ENCODE measurements at regions not wholly inside any gene's neighbourhood (a gene's known extent, or its start where the extent isn't known, plus 50 kb on each side); places are given as distances from the start of the nearest gene placed in this dataset.

DNA sequence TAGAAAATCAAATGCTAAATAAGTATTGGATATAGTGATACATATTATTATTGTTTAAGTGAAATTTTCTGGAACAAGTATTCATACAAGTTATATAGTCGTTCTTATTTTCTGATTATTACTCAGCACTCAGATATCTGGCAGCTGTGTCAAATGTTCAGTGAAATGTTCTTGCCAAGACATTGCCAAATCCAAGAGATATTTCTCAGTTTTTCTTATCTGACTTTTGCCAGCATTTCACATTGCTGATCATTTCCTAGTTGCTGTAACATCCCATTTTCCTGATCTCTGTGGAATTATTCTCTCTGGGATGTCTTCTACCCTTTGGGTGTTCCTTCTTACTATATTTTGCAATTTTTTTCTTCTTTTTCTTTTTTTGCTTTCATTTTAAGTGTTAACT is 262.3 kb downstream of the KIF2B start:
- ChIA-PET POLR2A (ENCODE audit: low non-redundant PET) (no interaction called here), CTCF (no interaction called here)
- DNase-seq (ENCODE audit: low spot score) = no peak
- TF ChIP-seq, protein P1, sequence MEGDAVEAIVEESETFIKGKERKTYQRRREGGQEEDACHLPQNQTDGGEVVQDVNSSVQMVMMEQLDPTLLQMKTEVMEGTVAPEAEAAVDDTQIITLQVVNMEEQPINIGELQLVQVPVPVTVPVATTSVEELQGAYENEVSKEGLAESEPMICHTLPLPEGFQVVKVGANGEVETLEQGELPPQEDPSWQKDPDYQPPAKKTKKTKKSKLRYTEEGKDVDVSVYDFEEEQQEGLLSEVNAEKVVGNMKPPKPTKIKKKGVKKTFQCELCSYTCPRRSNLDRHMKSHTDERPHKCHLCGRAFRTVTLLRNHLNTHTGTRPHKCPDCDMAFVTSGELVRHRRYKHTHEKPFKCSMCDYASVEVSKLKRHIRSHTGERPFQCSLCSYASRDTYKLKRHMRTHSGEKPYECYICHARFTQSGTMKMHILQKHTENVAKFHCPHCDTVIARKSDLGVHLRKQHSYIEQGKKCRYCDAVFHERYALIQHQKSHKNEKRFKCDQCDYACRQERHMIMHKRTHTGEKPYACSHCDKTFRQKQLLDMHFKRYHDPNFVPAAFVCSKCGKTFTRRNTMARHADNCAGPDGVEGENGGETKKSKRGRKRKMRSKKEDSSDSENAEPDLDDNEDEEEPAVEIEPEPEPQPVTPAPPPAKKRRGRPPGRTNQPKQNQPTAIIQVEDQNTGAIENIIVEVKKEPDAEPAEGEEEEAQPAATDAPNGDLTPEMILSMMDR (conservative IDR thresholded peaks at IDR 0.05; ENCODE audit: low read depth) = no peak
- H3K27ac ChIP-seq = no peak overlapping the region

DNA sequence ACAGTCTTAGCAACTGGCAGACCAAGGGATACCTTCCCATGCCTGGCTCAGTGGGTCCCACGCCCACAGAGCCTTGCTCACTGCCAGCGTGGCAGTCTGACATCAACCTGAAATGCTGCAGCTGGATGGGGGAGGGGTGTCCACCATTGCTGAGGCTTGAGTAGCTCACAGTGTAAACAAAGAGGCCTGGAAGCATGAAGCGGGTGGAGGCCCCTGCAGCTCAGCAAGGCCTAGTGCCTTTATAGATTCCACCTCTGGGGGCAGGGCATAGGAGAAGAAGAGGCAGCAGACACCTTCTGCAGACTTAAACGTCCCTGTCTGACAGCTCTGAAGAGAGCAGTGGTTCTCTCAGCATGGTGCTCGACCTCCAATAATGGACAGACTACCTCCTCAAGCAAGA is 263.2 kb downstream of the KIF2B start:
- TF ChIP-seq, protein P1 (conservative IDR thresholded peaks at IDR 0.05; ENCODE audit: low read depth) = no peak
- ChIA-PET POLR2A (ENCODE audit: low non-redundant PET) (no interaction called here), CTCF (no interaction called here)
- no peak for DNase-seq (ENCODE audit: low spot score)
- H3K27ac ChIP-seq = no peak overlapping the region

DNA sequence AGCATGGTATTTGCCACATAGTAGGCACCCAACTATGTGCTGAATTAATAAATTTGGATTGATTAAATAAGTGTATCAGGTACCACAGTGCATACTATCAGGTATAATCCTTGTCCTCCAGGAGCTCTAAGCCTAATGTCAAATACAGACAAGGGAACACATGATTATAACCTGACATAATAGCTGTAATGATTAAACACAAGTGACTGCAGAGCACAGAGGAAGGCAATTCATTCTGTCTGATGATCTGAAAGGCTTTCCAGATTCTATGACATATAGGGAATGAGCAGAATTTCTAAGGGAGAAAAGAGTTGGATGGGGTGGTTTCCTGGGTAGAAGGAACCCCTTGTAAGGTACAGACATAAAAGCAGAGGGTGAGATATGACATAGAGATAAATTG is 273.5 kb downstream of the KIF2B start:
- DNase-seq (ENCODE audit: low spot score) = no peak
- CTCF ChIA-PET = interaction anchor here (0.5 kb wide), 1 partner anchor 15 kb away, joined by 3 read pairs; no protein-coding TSS in a partner anchor
- POLR2A ChIA-PET (ENCODE audit: low non-redundant PET) = no interaction called here
- TF ChIP-seq, protein P1 (conservative IDR thresholded peaks at IDR 0.05; ENCODE audit: low read depth) = no peak
- H3K27ac ChIP-seq = no peak overlapping the region

DNA sequence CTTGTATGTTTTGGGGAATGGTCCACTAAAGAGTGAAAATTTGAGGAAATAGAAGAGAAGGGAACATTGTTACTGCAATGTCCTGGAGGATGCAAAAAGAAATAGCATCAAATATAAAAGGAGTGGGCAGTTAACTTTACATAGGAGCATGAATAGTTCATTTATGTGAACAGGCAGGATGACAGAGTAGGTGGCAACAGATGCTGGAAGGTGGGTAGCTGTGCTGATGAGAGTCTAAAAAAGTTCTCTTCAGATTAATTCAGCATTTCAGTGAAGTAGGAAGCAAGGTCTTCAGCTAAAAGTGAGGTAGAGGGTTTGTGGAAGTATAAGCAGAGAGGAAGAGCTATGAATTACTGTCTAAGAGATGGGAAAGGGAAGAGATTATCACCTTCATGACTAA is 276.5 kb downstream of the KIF2B start:
- ChIA-PET POLR2A (ENCODE audit: low non-redundant PET) (no interaction called here), CTCF (no interaction called here)
- no peak for DNase-seq (ENCODE audit: low spot score)
- TF ChIP-seq, protein P1 (conservative IDR thresholded peaks at IDR 0.05; ENCODE audit: low read depth) = no peak
- no peak overlapping the region for H3K27ac ChIP-seq

DNA sequence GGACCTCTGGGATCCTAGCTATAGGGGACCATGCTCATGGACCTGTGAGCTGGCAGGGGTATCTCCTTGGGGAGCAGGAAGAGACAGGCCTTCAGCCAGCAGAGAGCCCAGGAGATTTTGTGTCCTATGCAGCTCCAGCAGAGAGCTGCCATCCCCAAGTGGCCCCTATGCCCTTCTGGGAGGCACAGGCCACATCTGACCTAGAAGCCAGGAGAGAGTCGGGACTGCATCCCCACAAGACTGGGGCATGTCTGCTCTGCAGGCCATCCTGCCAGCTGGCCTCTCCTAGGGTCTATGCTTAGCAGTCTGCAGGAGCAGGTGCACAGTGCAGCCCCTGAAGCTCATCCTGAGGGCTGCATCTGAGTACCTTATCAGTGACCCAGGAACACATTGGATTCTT is 279.5 kb downstream of the KIF2B start:
- ChIA-PET CTCF (no interaction called here), POLR2A (ENCODE audit: low non-redundant PET) (no interaction called here)
- TF ChIP-seq, protein P1 (conservative IDR thresholded peaks at IDR 0.05; ENCODE audit: low read depth) = no peak
- no peak for DNase-seq (ENCODE audit: low spot score)
- H3K27ac ChIP-seq = no peak overlapping the region

DNA sequence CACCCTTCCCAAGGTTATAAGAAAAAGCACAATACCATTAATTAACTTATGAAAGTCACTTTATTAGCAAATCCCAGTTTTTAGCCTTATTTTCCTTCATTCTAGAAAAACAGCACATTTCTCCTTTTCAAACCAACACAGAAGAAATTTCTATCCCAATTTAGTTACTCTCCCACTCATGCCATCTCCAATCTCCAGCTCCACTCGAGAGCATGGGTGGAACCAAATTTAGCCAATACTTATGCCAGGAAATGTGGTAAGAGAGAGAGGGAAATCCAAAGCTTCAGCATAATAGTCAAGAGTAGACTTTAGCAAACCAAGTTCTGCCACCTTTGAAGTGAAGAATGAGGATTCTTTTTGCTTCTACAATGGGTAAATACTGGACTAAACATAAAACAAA is 288.8 kb downstream of the KIF2B start:
- no peak for DNase-seq (ENCODE audit: low spot score)
- CTCF ChIA-PET = interaction anchor here (0.6 kb wide), 1 partner anchor 15 kb away, joined by 3 read pairs; no protein-coding TSS in a partner anchor
- no peak overlapping the region for H3K27ac ChIP-seq
- TF ChIP-seq, protein P1 (conservative IDR thresholded peaks at IDR 0.05; ENCODE audit: low read depth) = no peak
- POLR2A ChIA-PET (ENCODE audit: low non-redundant PET) = no interaction called here

DNA sequence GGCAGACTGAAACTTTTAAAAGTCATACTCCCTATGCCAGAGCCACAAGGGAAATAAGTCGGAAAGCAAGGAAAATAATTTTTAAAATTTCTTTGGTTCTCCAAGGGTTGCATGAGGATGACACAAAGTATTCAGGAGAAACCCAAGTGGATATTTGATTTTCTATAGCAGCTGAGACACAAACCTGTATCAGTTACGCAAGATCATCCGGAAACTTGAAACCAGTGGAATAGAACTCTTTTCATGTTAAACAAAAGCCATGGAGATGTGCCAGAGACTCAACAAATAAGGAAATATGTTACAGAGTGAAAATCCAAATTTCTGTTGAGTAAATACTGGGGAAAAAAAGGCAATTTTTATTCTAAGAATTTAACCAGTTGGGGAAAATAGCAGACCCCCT is 294.7 kb downstream of the KIF2B start:
- CTCF ChIA-PET = no interaction called here
- TF ChIP-seq, protein P1 (conservative IDR thresholded peaks at IDR 0.05; ENCODE audit: low read depth) = no peak

More for the DNA sequence above, 294.7 kb downstream of the KIF2B start:
- H3K27ac ChIP-seq = no peak overlapping the region
- no peak for DNase-seq (ENCODE audit: low spot score)
- POLR2A ChIA-PET (ENCODE audit: low non-redundant PET) = no interaction called here
